OCI-LY1 (cell line): ENCODE measurements at regions not wholly inside any gene's neighbourhood (a gene's known extent, or its start where the extent isn't known, plus 50 kb on each side); places are given as distances from the start of the nearest gene placed in this dataset.

ENCODE experiments used
- H2AFZ ChIP-seq: fragments of 200-600 bp; sonication (generic), shearing (Covaris generic); 2 replicates; pipeline ENCODE4 v1.6.0; 2014; ENCODE audit warnings: antibody characterized with exemption, mild to moderate bottlenecking, low read length
- H3F3A ChIP-seq: fragments of 200-600 bp; sonication (generic), shearing (Covaris generic); 2 replicates; pipeline ENCODE4 v1.6.0; 2014; ENCODE audit warnings: mild to moderate bottlenecking, antibody characterized with exemption, low read length, moderate library complexity; ENCODE audit not compliant: insufficient read depth
- H3K27ac ChIP-seq: fragments of 200-600 bp; sonication (generic); 2 replicates; pipeline ENCODE4 v1.5.1; 2014; ENCODE audit warnings: low read length, mixed run types, mild to moderate bottlenecking, low read depth; ENCODE audit not compliant: poor library complexity, severe bottlenecking
- H3K27me3 ChIP-seq: fragments of 200-600 bp; sonication (generic); 2 replicates; pipeline ENCODE4 v1.6.0; 2014; ENCODE audit warnings: antibody characterized with exemption, mild to moderate bottlenecking, low read length, moderate library complexity; ENCODE audit not compliant: insufficient read depth
- H3K36me3 ChIP-seq: fragments of 200-600 bp; sonication (generic); 2 replicates; pipeline ENCODE4 v1.6.1; 2014; ENCODE audit warnings: mild to moderate bottlenecking, antibody characterized with exemption, low read length, moderate library complexity, mixed read lengths; ENCODE audit not compliant: insufficient read depth
- H3K4me1 ChIP-seq: fragments of 200-600 bp; sonication (generic); 2 replicates; pipeline ENCODE4 v1.5.1; 2014; ENCODE audit warnings: mild to moderate bottlenecking, low read length, moderate library complexity; ENCODE audit not compliant: insufficient read depth, severe bottlenecking
- H3K4me2 ChIP-seq: fragments of 200-600 bp; sonication (generic), shearing (Covaris generic); 2 replicates; pipeline ENCODE4 v1.6.1; 2014; ENCODE audit warnings: low read length
- H3K4me3 ChIP-seq: fragments of 200-600 bp; sonication (generic); 2 replicates; pipeline ENCODE4 v1.5.1; 2014; ENCODE audit warnings: low read length, low read depth, mild to moderate bottlenecking, mixed read lengths; ENCODE audit not compliant: poor library complexity, severe bottlenecking
- H3K79me2 ChIP-seq: fragments of 200-600 bp; shearing (Covaris generic); 2 replicates; pipeline ENCODE4 v1.6.1; 2016; ENCODE audit warnings: mixed run types, low read length, mixed read lengths; ENCODE audit not compliant: insufficient read depth
- H3K9ac ChIP-seq: fragments of 200-600 bp; sonication (generic), shearing (Covaris generic); 2 replicates; pipeline ENCODE4 v1.6.1; 2014; ENCODE audit warnings: mild to moderate bottlenecking, low read length, mixed read lengths
- H3K9me2 ChIP-seq: fragments of 200-600 bp; sonication (generic), shearing (Covaris generic); 2 replicates; pipeline ENCODE4 v1.6.1; 2014; ENCODE audit warnings: low read depth, mild to moderate bottlenecking, low read length, mixed read lengths
- H3K9me3 ChIP-seq: fragments of 200-600 bp; shearing (Covaris generic); 2 replicates; pipeline ENCODE4 v1.6.1; 2014; ENCODE audit warnings: low read length, mixed read lengths
- H4K20me1 ChIP-seq: fragments of 200-600 bp; sonication (generic), shearing (Covaris generic); 2 replicates; pipeline ENCODE4 v1.6.0; 2016; ENCODE audit warnings: mild to moderate bottlenecking, low read length; ENCODE audit not compliant: insufficient read depth
- EZH2 ChIP-seq: fragments of 200-600 bp; sonication (generic), shearing (Covaris generic); IDR thresholded peaks from 2 replicates; pipeline ENCODE4 v1.8.0; 2017; ENCODE audit warnings: borderline replicate concordance, mixed run types, mild to moderate bottlenecking, antibody characterized with exemption, low read length, moderate library complexity, mixed read lengths
- TF ChIP-seq, protein P1 (sequence below): fragments of 200-600 bp; sonication (generic), shearing (Covaris generic); IDR thresholded peaks from 2 replicates; pipeline ENCODE4 v1.5.1; 2017; ENCODE audit warnings: mild to moderate bottlenecking, antibody characterized with exemption, low read length, moderate library complexity, mixed read lengths

DNA sequence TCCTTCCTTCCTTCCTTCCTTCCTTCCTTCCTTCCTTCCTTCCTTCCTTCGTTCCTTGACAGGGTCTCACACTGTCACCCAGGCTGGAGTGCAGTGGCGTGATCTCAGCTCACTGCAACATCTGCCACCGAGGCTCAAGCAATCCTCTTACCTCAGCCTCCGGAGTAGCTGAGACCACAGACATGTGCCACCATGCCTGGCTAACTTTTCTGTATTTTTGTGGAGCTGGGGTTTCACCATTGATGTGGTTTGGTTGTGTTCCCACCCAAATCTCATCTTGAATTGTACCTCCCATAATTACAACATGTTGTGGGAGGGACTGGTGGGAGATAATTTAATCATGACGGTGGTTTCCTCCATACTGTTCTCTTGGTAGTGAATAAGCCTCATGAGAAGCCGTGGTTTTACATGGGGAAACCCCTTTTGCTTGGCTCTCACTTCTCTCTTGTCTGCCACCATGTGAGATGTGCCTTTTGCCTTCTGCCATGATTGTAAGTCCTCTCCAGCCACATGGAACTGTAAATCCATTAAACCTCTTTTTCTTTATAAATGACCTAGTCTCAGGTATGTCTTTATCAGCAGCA, 90.3 kb upstream of the MPHOSPH6 start:
- 0 out of 2 replicates have a peak, but pooled peaks cover 2% of the 10 kb centered on the region for H3K27me3 ChIP-seq
- H3K9ac ChIP-seq, result no peak overlapping the region
- TF ChIP-seq, protein P1, sequence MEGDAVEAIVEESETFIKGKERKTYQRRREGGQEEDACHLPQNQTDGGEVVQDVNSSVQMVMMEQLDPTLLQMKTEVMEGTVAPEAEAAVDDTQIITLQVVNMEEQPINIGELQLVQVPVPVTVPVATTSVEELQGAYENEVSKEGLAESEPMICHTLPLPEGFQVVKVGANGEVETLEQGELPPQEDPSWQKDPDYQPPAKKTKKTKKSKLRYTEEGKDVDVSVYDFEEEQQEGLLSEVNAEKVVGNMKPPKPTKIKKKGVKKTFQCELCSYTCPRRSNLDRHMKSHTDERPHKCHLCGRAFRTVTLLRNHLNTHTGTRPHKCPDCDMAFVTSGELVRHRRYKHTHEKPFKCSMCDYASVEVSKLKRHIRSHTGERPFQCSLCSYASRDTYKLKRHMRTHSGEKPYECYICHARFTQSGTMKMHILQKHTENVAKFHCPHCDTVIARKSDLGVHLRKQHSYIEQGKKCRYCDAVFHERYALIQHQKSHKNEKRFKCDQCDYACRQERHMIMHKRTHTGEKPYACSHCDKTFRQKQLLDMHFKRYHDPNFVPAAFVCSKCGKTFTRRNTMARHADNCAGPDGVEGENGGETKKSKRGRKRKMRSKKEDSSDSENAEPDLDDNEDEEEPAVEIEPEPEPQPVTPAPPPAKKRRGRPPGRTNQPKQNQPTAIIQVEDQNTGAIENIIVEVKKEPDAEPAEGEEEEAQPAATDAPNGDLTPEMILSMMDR, result no peak
- no peak for TF ChIP-seq EZH2

DNA sequence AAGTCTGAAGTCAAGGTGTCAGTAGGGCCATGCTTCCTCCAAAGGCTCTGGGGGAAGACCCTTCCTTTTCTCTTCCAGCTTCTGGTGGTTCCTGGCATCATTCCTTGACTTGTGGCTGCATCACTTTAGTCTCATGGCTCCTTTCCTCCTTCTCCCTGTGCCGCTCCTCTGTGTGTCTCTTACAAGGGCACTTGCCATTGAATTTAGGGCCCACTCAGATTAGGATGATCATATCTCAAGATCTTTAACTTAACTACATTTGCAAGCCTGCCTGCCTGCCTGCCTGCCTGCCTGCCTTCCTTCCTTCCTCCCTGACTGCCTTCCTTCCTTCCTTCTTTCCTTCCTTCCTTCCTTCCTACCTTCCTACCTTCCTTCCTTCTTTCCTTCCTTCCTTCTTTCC, 89.7 kb upstream of the MPHOSPH6 start:
- H3K79me2 ChIP-seq, result no peaks in the 10 kb centered on the region
- H3K9me2 ChIP-seq, result no peaks in the 10 kb centered on the region
- H3K9me3 ChIP-seq, result no peaks in the 10 kb centered on the region
- H4K20me1 ChIP-seq, result no peaks in the 10 kb centered on the region
- no peak overlapping the region for H3K27ac ChIP-seq
- no peak overlapping the region for H3K9ac ChIP-seq
- no peak for TF ChIP-seq EZH2
- TF ChIP-seq, protein P1, result no peak
- no peaks in the 10 kb centered on the region for H3K36me3 ChIP-seq
- H3F3A ChIP-seq, result no peaks in the 10 kb centered on the region
- 0 out of 2 replicates have a peak, but pooled peaks cover 2% of the 10 kb centered on the region for H3K27me3 ChIP-seq
- no peaks in the 10 kb centered on the region for H3K4me1 ChIP-seq
- no peak overlapping the region for H3K4me2 ChIP-seq
- H2AFZ ChIP-seq, result no peak overlapping the region
- no peak overlapping the region for H3K4me3 ChIP-seq

More for the DNA sequence above, 90.3 kb upstream of the MPHOSPH6 start:
- Histone ChIP-seq H3K4me1 (no peaks in the 10 kb centered on the region), H3K4me3 (no peak overlapping the region), H4K20me1 (no peaks in the 10 kb centered on the region), H3K79me2 (no peaks in the 10 kb centered on the region), H3K9me3 (no peaks in the 10 kb centered on the region), H3K4me2 (no peak overlapping the region), H3K9me2 (no peaks in the 10 kb centered on the region), H3K36me3 (no peaks in the 10 kb centered on the region), H3F3A (no peaks in the 10 kb centered on the region), H3K27ac (no peak overlapping the region), H2AFZ (no peak overlapping the region)

DNA sequence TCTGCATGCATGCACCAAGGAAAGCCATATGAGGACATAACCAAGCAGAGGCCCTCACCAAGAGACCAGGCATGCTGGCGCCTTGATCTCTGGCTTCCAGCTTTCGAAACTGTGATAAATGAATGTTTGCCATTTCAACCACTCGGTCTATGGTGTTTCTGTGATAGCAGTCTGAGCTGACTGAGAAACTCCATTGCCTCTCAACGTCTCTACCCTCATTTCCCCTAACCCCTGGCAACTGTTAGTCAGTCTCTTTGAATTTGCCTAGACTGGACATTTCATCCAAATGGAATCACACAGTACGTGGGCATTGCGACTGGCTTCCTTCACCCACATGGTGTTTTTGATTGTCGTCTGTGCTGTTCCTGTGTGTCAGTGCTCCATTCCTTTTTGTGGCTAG, 88.0 kb upstream of the MPHOSPH6 start:
- H3K9me3 ChIP-seq, result no peaks in the 10 kb centered on the region
- H3K36me3 ChIP-seq, result no peaks in the 10 kb centered on the region
- no peak overlapping the region for H2AFZ ChIP-seq
- H4K20me1 ChIP-seq, result no peaks in the 10 kb centered on the region
- TF ChIP-seq, protein P1, result no peak
- TF ChIP-seq EZH2, result no peak
- no peaks in the 10 kb centered on the region for H3K4me1 ChIP-seq
- no peaks in the 10 kb centered on the region for H3K9me2 ChIP-seq
- no peak overlapping the region for H3K9ac ChIP-seq
- H3K4me2 ChIP-seq, result no peak overlapping the region
- 0 out of 2 replicates have a peak, but pooled peaks cover 2% of the 10 kb centered on the region for H3K27me3 ChIP-seq
- no peak overlapping the region for H3K4me3 ChIP-seq
- H3K27ac ChIP-seq, result no peak overlapping the region
- no peaks in the 10 kb centered on the region for H3F3A ChIP-seq
- no peaks in the 10 kb centered on the region for H3K79me2 ChIP-seq
